ENCODE measurements at regions not wholly inside any gene's neighbourhood (a gene's known extent, or its start where the extent isn't known, plus 50 kb on each side); places are given as distances from the start of the nearest gene placed in this dataset.
"Not testable (repeated sequence)": the region's sequence is repeated elsewhere in the genome, so short reads cannot be mapped to it uniquely, and the experiment has no call there.

DNA sequence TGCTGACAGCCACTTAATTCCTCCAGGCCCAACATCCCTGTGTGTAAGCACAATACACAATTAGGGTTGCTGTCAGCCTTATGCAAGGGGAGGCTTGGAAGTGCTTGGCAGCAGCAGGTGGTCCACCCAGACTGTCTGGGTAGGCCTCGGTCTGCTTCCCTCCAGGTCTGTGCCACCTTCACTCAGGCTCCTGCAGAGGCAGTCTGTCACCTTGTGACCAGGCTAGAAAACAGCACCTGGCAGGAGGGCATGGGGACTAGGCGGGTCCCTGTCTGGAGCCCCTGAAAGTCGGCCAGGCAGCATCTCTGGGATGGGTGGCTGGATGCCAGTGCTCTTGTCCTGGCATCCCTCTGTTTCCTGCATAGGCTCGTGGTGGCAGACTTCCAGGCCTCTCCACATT, 578.1 kb downstream of the KCNJ18 start:
- Histone ChIP-seq H3K9me3 (replicated peaks in 1 of 3) (no peaks in the 10 kb centered on the region), H3K4me3 (no peak overlapping the region), H3K4me1 (replicated peaks in 1 of 2) (no peaks in the 10 kb centered on the region), H3K27ac (no peak overlapping the region), H3K27me3 (no peaks in the 10 kb centered on the region), H3K36me3 (replicated peaks in 1 of 2) (no peaks in the 10 kb centered on the region)
- TF ChIP-seq, protein P1, sequence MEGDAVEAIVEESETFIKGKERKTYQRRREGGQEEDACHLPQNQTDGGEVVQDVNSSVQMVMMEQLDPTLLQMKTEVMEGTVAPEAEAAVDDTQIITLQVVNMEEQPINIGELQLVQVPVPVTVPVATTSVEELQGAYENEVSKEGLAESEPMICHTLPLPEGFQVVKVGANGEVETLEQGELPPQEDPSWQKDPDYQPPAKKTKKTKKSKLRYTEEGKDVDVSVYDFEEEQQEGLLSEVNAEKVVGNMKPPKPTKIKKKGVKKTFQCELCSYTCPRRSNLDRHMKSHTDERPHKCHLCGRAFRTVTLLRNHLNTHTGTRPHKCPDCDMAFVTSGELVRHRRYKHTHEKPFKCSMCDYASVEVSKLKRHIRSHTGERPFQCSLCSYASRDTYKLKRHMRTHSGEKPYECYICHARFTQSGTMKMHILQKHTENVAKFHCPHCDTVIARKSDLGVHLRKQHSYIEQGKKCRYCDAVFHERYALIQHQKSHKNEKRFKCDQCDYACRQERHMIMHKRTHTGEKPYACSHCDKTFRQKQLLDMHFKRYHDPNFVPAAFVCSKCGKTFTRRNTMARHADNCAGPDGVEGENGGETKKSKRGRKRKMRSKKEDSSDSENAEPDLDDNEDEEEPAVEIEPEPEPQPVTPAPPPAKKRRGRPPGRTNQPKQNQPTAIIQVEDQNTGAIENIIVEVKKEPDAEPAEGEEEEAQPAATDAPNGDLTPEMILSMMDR (IDR thresholded peaks at IDR 0.05): no peak
- TF ChIP-seq POLR2A (IDR thresholded peaks at IDR 0.05): no peak
- intact Hi-C loops (cut with DNase I): loop anchor here in 1 of 2 donors (10.0 kb wide), 1 partner anchor 74 kb away; no protein-coding TSS in a partner anchor
- 20 to 74% (median 64%) methylated on average over 1 to 4 of the region's 4 CpGs; no CpG with 5 or more reads in 1 of the 4 donors for WGBS, 4 donors
- DNase-seq: no peak

DNA sequence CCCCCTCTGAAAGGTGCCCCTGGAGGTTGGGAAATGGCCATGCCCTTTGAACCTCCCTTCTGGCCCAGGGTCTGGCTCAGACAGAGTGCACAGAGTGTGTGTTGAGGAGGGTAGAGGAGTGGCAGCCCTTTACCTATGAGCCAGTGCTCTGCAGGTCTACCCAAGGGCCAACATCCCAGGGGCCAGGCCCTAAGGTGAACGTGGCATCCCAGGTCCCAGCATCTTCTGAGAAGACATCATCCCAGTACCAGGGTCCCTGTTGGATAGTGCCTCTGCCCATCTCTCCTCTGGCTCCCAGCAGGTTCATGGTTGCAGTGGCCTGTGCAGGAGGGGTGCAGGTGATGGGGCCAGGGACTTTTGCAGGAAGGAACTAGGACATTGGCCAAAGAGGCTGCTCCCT, 578.5 kb downstream of the KCNJ18 start:
- H3K4me3 ChIP-seq; DNase-seq; H3K36me3 ChIP-seq (replicated peaks in 1 of 2); H3K9me3 ChIP-seq (replicated peaks in 1 of 3); H3K4me1 ChIP-seq (replicated peaks in 1 of 2); H3K27ac ChIP-seq; H3K27me3 ChIP-seq: not testable (repeated sequence)
- 43 to 76% (median 55%) methylated on average over 1 of the region's 1 CpG for WGBS, 4 donors
- intact Hi-C loops (cut with DNase I): loop anchor here in 1 of 2 donors (10.0 kb wide), 1 partner anchor 74 kb away; no protein-coding TSS in a partner anchor

DNA sequence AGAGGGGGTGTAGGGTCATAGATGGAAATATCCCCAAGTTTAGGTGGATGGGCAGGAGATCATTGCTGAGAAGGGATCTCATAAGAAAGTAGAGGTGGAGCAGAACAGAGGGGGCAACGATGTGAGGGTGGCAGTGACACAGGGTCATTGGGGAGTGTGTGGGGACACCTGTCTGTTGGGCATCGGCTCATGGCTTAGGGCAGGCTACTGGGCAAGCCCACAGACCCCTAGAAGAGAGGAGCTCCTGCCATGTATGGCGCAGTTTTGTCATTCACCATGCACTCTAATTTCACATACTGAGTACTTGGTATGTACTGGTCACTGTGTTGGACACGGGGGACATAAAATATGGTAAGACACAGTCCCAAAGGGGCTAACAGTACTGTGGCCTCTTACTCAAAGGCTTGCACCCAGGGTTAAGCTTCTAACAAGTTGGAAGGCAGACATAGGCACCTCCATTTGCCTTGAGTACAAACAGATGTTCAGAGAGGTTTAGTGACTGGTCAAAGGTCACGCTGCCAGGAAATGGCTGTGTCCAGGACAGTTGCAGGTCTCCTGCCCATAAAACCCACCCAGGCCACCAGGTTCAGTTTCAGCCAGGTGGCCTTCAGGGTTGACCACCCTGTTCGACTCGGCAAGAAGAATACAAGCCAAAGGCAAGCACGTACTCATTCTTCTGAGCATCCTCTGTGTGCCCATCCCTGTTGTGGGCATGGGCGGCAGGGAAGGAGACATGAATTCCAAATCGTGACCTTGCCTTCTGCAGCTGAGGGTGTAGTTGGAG, 580.2 kb downstream of the KCNJ18 start:
- no peaks in the 10 kb centered on the region for H3K4me1 ChIP-seq (replicated peaks in 1 of 2)
- H3K4me3 ChIP-seq: no peak overlapping the region
- WGBS, 4 donors: 62 to 75% (median 68%) methylated on average over 6 to 10 of the region's 10 CpGs
- no peak for DNase-seq
- H3K9me3 ChIP-seq (replicated peaks in 1 of 3): no peaks in the 10 kb centered on the region
- no peak overlapping the region for H3K27ac ChIP-seq
- H3K27me3 ChIP-seq: no peaks in the 10 kb centered on the region
- intact Hi-C loops (cut with DNase I): loop anchor here in 1 of 2 donors (10.0 kb wide), 1 partner anchor 72 kb away; no protein-coding TSS in a partner anchor
- TF ChIP-seq, protein P1 (IDR thresholded peaks at IDR 0.05): no peak
- no peak for TF ChIP-seq POLR2A (IDR thresholded peaks at IDR 0.05)
- no peaks in the 10 kb centered on the region for H3K36me3 ChIP-seq (replicated peaks in 1 of 2)

DNA sequence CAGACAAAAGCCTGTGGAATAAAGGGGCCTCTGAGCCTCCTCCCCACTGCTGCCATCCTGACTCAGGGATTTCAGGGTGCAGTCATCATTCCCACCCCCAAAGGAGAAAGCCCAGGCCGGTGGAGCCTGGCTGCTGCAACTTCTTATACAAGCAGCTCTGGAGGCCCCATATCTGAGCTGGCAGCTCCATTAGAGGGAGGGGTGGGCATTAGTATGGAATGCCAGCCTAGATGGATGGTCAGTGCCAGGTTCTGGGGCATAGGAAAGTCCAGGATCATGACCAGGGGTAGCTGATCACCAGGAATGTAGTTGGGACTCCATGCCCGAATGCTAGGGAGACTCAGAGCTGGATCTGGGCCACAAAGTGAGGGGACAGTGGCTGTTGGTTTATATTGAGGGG, 581.0 kb downstream of the KCNJ18 start:
- Histone ChIP-seq H3K4me3 (no peak overlapping the region), H3K27ac (no peak overlapping the region), H3K27me3 (no peaks in the 10 kb centered on the region), H3K4me1 (replicated peaks in 1 of 2) (no peaks in the 10 kb centered on the region), H3K36me3 (replicated peaks in 1 of 2) (no peaks in the 10 kb centered on the region), H3K9me3 (replicated peaks in 1 of 3) (no peaks in the 10 kb centered on the region)
- 56 to 69% (median 66%) methylated on average over 2 of the region's 2 CpGs for WGBS, 4 donors
- TF ChIP-seq, protein P1 (IDR thresholded peaks at IDR 0.05): no peak
- no peak for TF ChIP-seq POLR2A (IDR thresholded peaks at IDR 0.05)
- DNase-seq: peak in 1 of 7 donors; percentile 17
- intact Hi-C loops (cut with DNase I): loop anchor here in 1 of 2 donors (10.0 kb wide), 1 partner anchor 71 kb away; no protein-coding TSS in a partner anchor

Data from adrenal gland (tissue), 9 donors.